ENCODE measurements at regions not wholly inside any gene's neighbourhood (a gene's known extent, or its start where the extent isn't known, plus 50 kb on each side); places are given as distances from the start of the nearest gene placed in this dataset.

DNA sequence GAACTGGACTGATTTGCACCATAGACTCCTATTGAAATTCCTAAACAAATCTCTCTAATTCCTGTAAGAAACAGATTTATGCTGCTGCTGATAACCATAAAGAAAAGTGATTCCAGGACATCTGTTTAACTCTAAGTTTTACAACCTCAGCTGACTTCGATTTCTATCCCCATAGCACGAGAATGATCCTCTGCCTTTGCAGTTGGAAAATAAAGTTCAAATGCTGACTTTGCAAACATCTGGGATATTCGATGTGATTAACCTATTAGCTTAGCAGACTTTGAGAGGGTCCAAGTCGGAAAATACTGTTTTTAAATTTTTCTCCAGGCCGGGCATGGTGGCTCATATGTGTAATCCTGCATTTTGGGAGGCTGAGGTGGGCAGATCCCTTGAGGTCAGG is 247.3 kb downstream of the PSAT1 start:
- no peak for DNase-seq (ENCODE audit: low spot score)
- no TSS peak for BruUV-seq (replicated peaks)
- Histone ChIP-seq H3K9me3 (ENCODE audit: low read depth, low read length, poor library complexity, severe bottlenecking) (no peaks in the 10 kb centered on the region), H3K4me3 (ENCODE audit: low read depth, low read length, poor library complexity, severe bottlenecking) (no peak overlapping the region), H3K36me3 (ENCODE audit: insufficient read depth, low read length, poor library complexity, severe bottlenecking) (no peaks in the 10 kb centered on the region), H3K27ac (ENCODE audit: low read depth, low read length, poor library complexity, severe bottlenecking) (no peak overlapping the region), H3K4me1 (ENCODE audit: insufficient read depth, low read length, poor library complexity, severe bottlenecking) (no peaks in the 10 kb centered on the region), H3K27me3 (replicated peaks; ENCODE audit: insufficient read depth, low read depth, low read length, poor library complexity) (peaks cover 15% of the 10 kb centered on the region)
- ChIA-PET CTCF (no interaction called here), POLR2A (ENCODE audit: low non-redundant PET) (no interaction called here)
- intact Hi-C loops (cut with micrococcal nuclease; ENCODE audit: unreplicated experiment), result no loop called here
- TF ChIP-seq EZH2 (IDR thresholded peaks at IDR 0.05; ENCODE audit: borderline replicate concordance, low read depth, low read length, poor library complexity, severe bottlenecking) (no peak), CTCF (conservative IDR thresholded peaks at IDR 0.05; ENCODE audit: low read depth, low read length) (no peak)

DNA sequence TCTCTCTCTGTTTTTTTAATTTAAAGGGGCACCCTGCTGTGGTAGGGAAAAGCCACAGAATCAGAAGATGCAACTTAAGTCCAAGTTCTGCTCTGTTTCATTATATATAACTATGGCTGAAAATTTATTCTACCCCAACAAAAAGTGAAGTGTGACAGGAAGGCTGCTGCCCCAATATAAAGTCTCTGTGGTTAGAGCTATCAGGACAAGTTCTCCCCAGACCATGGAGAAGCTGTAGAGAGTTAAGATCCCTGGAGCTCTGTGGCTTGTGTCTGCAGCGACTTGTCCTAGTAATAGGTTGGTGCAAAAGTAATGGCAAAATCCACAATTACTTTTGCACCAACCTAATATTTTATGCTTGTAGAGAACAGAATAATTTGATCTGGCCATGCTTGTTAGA is 250.9 kb downstream of the PSAT1 start:
- ChIA-PET CTCF (no interaction called here), POLR2A (ENCODE audit: low non-redundant PET) (no interaction called here)
- BruUV-seq (replicated peaks), result no TSS peak
- H3K27me3 ChIP-seq (replicated peaks; ENCODE audit: insufficient read depth, low read depth, low read length, poor library complexity), result peaks cover 15% of the 10 kb centered on the region
- intact Hi-C loops (cut with micrococcal nuclease; ENCODE audit: unreplicated experiment), result no loop called here
- no peaks in the 10 kb centered on the region for H3K9me3 ChIP-seq (ENCODE audit: low read depth, low read length, poor library complexity, severe bottlenecking)
- H3K4me1 ChIP-seq (ENCODE audit: insufficient read depth, low read length, poor library complexity, severe bottlenecking), result no peaks in the 10 kb centered on the region
- no peak overlapping the region for H3K27ac ChIP-seq (ENCODE audit: low read depth, low read length, poor library complexity, severe bottlenecking)
- DNase-seq (ENCODE audit: low spot score), result no peak
- H3K4me3 ChIP-seq (ENCODE audit: low read depth, low read length, poor library complexity, severe bottlenecking), result no peak overlapping the region
- no peaks in the 10 kb centered on the region for H3K36me3 ChIP-seq (ENCODE audit: insufficient read depth, low read length, poor library complexity, severe bottlenecking)
- TF ChIP-seq CTCF (conservative IDR thresholded peaks at IDR 0.05; ENCODE audit: low read depth, low read length) (no peak), EZH2 (IDR thresholded peaks at IDR 0.05; ENCODE audit: borderline replicate concordance, low read depth, low read length, poor library complexity, severe bottlenecking) (no peak)

- Histone ChIP-seq H3K9me3 (ENCODE audit: low read depth, low read length, poor library complexity, severe bottlenecking) (no peaks in the 10 kb centered on the region), H3K4me3 (ENCODE audit: low read depth, low read length, poor library complexity, severe bottlenecking) (no peak overlapping the region), H3K36me3 (ENCODE audit: insufficient read depth, low read length, poor library complexity, severe bottlenecking) (no peaks in the 10 kb centered on the region), H3K27me3 (replicated peaks; ENCODE audit: insufficient read depth, low read depth, low read length, poor library complexity) (peaks cover 13% of the 10 kb centered on the region), H3K4me1 (ENCODE audit: insufficient read depth, low read length, poor library complexity, severe bottlenecking) (no peaks in the 10 kb centered on the region), H3K27ac (ENCODE audit: low read depth, low read length, poor library complexity, severe bottlenecking) (no peak overlapping the region)
- no peak for DNase-seq (ENCODE audit: low spot score)
- BruUV-seq (replicated peaks), result no TSS peak
- ChIA-PET POLR2A (ENCODE audit: low non-redundant PET) (no interaction called here), CTCF (no interaction called here)
- TF ChIP-seq EZH2 (IDR thresholded peaks at IDR 0.05; ENCODE audit: borderline replicate concordance, low read depth, low read length, poor library complexity, severe bottlenecking) (no peak), CTCF (conservative IDR thresholded peaks at IDR 0.05; ENCODE audit: low read depth, low read length) (no peak)
- intact Hi-C loops (cut with micrococcal nuclease; ENCODE audit: unreplicated experiment), result no loop called here
These were observed 251.7 kb downstream of the PSAT1 start for GRCh38 chr9:78548670-78549069.

Data from A673 (cell line).